ENCODE measurements at regions not wholly inside any gene's neighbourhood (a gene's known extent, or its start where the extent isn't known, plus 50 kb on each side); places are given as distances from the start of the nearest gene placed in this dataset.

DNA sequence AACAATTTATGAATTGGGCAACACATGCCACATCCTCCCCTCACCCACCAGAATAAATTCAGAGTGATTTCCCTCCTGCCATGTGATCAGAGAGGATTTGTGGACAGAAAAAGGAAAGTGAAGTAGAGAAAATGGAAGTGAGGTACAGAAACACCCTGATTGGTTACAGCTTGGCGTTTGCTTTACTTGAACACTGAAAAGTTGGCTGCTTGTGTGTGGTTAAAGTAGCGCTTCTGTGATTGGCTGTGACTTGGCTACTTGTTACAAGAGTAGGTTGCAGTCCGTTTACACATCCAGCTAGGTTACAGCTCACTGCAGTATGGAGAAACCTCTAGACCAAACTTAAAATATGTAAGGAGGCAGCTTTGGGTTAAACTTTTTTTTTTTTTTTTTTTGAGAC lies 205.2 kb upstream of the ZNF608 start:
- TF ChIP-seq, protein P1, sequence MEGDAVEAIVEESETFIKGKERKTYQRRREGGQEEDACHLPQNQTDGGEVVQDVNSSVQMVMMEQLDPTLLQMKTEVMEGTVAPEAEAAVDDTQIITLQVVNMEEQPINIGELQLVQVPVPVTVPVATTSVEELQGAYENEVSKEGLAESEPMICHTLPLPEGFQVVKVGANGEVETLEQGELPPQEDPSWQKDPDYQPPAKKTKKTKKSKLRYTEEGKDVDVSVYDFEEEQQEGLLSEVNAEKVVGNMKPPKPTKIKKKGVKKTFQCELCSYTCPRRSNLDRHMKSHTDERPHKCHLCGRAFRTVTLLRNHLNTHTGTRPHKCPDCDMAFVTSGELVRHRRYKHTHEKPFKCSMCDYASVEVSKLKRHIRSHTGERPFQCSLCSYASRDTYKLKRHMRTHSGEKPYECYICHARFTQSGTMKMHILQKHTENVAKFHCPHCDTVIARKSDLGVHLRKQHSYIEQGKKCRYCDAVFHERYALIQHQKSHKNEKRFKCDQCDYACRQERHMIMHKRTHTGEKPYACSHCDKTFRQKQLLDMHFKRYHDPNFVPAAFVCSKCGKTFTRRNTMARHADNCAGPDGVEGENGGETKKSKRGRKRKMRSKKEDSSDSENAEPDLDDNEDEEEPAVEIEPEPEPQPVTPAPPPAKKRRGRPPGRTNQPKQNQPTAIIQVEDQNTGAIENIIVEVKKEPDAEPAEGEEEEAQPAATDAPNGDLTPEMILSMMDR (IDR thresholded peaks at IDR 0.05), result no peak
- no peak for TF ChIP-seq POLR2A (IDR thresholded peaks at IDR 0.05)
- no peak overlapping the region for H3K4me3 ChIP-seq (ENCODE audit: low read depth, poor library complexity, severe bottlenecking)
- 84 to 93% methylated on average over 3 of the region's 3 CpGs for WGBS, 2 donors
- DNase-seq (ENCODE audit: low spot score in 2 of 2), result no peak
- intact Hi-C loops (cut with DNase I; ENCODE audit: low total_unique reads), result no loop called here

DNA sequence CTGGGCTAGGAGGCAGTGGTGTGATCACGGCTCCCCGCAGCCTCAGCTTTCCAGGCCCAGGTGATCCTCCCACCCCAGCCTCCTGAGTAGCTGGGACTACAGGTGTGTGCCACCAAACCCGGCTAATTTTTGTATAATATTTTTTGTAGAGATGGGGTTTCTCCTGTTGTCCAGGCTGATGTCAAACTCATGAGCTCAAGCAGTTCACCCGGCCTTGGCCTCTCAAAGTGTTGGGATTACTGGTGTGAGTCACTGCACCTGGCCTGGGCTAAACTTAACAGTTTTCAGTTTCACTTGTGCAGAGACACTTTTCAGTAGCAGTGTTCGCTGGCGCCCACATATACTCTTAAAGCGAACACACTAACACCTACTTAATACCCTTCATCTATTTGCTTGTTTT lies 205.6 kb upstream of the ZNF608 start:
- intact Hi-C loops (cut with DNase I; ENCODE audit: low total_unique reads), result no loop called here

DNA sequence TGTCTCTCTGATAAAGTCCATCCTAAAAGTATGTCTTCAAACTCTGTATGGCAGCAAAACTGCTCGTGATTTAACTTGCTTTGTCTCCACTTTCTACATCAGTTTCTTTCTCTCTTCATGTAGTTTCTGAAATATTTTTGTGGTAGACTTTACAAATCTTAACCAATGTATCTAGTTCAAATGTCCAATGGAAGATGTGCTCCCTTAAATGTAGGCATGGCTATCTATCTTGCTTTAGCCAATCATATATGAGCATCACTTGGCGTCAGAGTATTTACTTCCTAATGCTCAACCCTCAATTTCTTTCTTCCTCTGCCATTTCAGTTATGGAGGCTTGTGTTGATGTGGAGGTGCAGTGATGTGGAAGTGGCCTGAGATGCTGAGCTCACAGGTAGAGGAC lies 206.1 kb upstream of the ZNF608 start:
- intact Hi-C loops (cut with DNase I; ENCODE audit: low total_unique reads), result no loop called here
- TF ChIP-seq POLR2A (IDR thresholded peaks at IDR 0.05), result no peak
- TF ChIP-seq, protein P1 (IDR thresholded peaks at IDR 0.05), result no peak
- WGBS, 2 donors, result 92 to 98% methylated on average over 2 of the region's 2 CpGs

More for the DNA sequence above, 205.6 kb upstream of the ZNF608 start:
- H3K4me3 ChIP-seq (ENCODE audit: low read depth, poor library complexity, severe bottlenecking), result no peak overlapping the region
- no peak for TF ChIP-seq POLR2A (IDR thresholded peaks at IDR 0.05)
- TF ChIP-seq, protein P1 (IDR thresholded peaks at IDR 0.05), result no peak
- DNase-seq (ENCODE audit: low spot score in 2 of 2), result no peak
- WGBS, 2 donors, result 90 to 93% methylated on average over 7 of the region's 7 CpGs

GRCh38 chr5:124954784-124955183 lies 208.3 kb upstream of the ZNF608 start:
- 85 to 90% methylated on average over 2 of the region's 2 CpGs for WGBS, 2 donors
- intact Hi-C loops (cut with DNase I; ENCODE audit: low total_unique reads), result no loop called here

More for the DNA sequence above, 206.1 kb upstream of the ZNF608 start:
- H3K4me3 ChIP-seq (ENCODE audit: low read depth, poor library complexity, severe bottlenecking), result no peak overlapping the region
- no peak for DNase-seq (ENCODE audit: low spot score in 2 of 2)

DNA sequence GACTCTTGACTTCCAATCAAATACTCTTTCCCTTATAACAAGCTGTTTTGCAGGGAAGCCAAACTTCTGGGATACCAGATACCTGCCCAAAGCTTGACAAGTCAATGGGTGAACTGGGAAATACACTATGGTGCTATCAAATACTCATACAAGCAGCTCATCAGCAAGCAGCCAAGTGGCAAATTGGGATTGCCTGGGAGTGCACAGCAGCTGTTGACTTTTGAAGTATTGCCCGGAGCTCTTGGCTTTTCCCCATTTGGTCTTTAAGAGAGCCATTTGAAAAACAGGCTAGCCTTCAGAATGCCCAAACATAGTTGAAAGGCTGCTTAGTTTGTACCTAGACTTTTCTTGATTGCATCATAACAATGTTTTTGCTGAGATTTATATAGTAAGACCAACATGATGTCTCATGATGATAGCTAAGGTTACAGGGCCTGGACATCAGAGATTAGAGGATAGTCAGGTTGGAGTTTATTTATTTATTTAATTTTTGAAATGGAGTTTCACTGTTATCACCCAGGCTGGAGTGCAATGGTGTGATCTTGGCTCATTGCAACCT lies 210.1 kb upstream of the ZNF608 start:
- 74% methylated on average over 1 of the region's 1 CpG for WGBS, 2 donors
- intact Hi-C loops (cut with DNase I; ENCODE audit: low total_unique reads), result no loop called here
- TF ChIP-seq, protein P1 (IDR thresholded peaks at IDR 0.05), result no peak
- no peak overlapping the region for H3K4me3 ChIP-seq (ENCODE audit: low read depth, poor library complexity, severe bottlenecking)
- DNase-seq (ENCODE audit: low spot score in 2 of 2), result no peak

More at GRCh38 chr5:124954784-124955183, 208.3 kb upstream of the ZNF608 start:
- no peak for TF ChIP-seq POLR2A (IDR thresholded peaks at IDR 0.05)
- TF ChIP-seq, protein P1 (IDR thresholded peaks at IDR 0.05), result no peak
- no peak for DNase-seq (ENCODE audit: low spot score in 2 of 2)
- H3K4me3 ChIP-seq (ENCODE audit: low read depth, poor library complexity, severe bottlenecking), result no peak overlapping the region

DNA sequence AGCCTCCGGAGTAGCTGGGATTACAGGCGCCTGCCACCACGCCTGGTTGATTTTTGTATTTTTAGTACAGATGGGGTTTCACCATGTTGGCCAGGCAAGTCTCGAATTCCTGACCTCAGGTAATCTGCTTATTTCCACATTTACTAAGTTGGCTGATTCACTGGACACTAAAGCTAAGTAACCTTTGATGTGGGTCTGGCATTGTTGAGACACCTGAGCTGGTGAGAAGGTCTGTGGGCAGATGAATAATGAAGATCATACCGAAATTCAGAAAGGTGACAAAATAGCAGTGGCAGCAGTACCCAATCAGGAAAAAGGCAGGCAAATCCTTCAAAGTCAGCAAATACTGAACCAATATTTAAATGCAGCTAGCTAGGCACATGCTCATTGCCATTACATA lies 210.6 kb upstream of the ZNF608 start:
- intact Hi-C loops (cut with DNase I; ENCODE audit: low total_unique reads), result no loop called here
- no peak for TF ChIP-seq POLR2A (IDR thresholded peaks at IDR 0.05)
- TF ChIP-seq, protein P1 (IDR thresholded peaks at IDR 0.05), result no peak
- no peak for DNase-seq (ENCODE audit: low spot score in 2 of 2)
- WGBS, 2 donors, result 91 to 96% methylated on average over 5 of the region's 5 CpGs
- no peak overlapping the region for H3K4me3 ChIP-seq (ENCODE audit: low read depth, poor library complexity, severe bottlenecking)

Measured in lower leg skin (tissue), 4 donors.